ENCODE measurements at regions not wholly inside any gene's neighbourhood (a gene's known extent, or its start where the extent isn't known, plus 50 kb on each side); places are given as distances from the start of the nearest gene placed in this dataset.

GRCh38 chr5:33268374-33268773 is 172.4 kb upstream of the TARS1 start:
- dilution Hi-C loops (cut with MboI; ENCODE audit: extremely low pct_ligation_motif_present, low sequenced_read_pairs), result no loop called here
- no peak overlapping the region for H3K4me2 ChIP-seq (ENCODE audit: control insufficient read depth, extremely low read depth, insufficient read depth, low read depth, low read length)
- no peak overlapping the region for H3K4me3 ChIP-seq (ENCODE audit: control insufficient read depth in 2 of 3, extremely low read depth in 1 of 3, insufficient read depth in 2 of 3, low read depth in 1 of 3, low read length in 3 of 3)
- H2AFZ ChIP-seq (ENCODE audit: control insufficient read depth, low read length), result no peak overlapping the region
- no peaks in the 10 kb centered on the region for H3K27me3 ChIP-seq (ENCODE audit: control insufficient read depth, extremely low read depth, insufficient read depth, low read length)
- H3K9ac ChIP-seq (ENCODE audit: control insufficient read depth, extremely low read depth, insufficient read depth, low read length), result no peak overlapping the region
- no peaks in the 10 kb centered on the region for H3K36me3 ChIP-seq (ENCODE audit: control insufficient read depth in 2 of 2, extremely low read depth in 1 of 2, insufficient read depth in 2 of 2, low read length in 2 of 2)
- FAIRE-seq (peak; percentile 52), DNase-seq (ENCODE audit: low read depth, low spot score) (no peak)
- H3K9me3 ChIP-seq (ENCODE audit: control insufficient read depth, low read depth, low read length), result no peaks in the 10 kb centered on the region
- H4K20me1 ChIP-seq (ENCODE audit: control insufficient read depth, extremely low read depth, insufficient read depth, low read length), result no peaks in the 10 kb centered on the region
- TF ChIP-seq CTCF (optimal IDR thresholded peaks at IDR 0.05 in 1 of 3, IDR thresholded peaks at IDR 0.05 in 1 of 3, conservative IDR thresholded peaks at IDR 0.05 in 1 of 3; ENCODE audit: extremely low read depth in 1 of 3, insufficient read depth in 2 of 3, low read length in 3 of 3), result no peak
- TF ChIP-seq EZH2 (IDR thresholded peaks at IDR 0.05; ENCODE audit: low read length), result no peak
- no peaks in the 10 kb centered on the region for H3K9me1 ChIP-seq (ENCODE audit: control insufficient read depth, extremely low read depth, insufficient read depth, low read length)
- H3K4me1 ChIP-seq (ENCODE audit: control insufficient read depth, extremely low read depth, insufficient read depth, low read length), result peaks cover 24% of the 10 kb centered on the region
- no peak overlapping the region for H3K27ac ChIP-seq (ENCODE audit: control insufficient read depth, insufficient read depth, low read length)
- no peaks in the 10 kb centered on the region for H3K79me2 ChIP-seq (ENCODE audit: control insufficient read depth, insufficient read depth, low read length)

- Histone ChIP-seq H3K4me2 (ENCODE audit: control insufficient read depth, extremely low read depth, insufficient read depth, low read depth, low read length) (peak overlapping the region; percentile 86), H3K9me1 (ENCODE audit: control insufficient read depth, extremely low read depth, insufficient read depth, low read length) (no peaks in the 10 kb centered on the region), H2AFZ (ENCODE audit: control insufficient read depth, low read length) (peak overlapping the region; percentile 91), H3K9ac (ENCODE audit: control insufficient read depth, extremely low read depth, insufficient read depth, low read length) (no peak overlapping the region), H3K27me3 (ENCODE audit: control insufficient read depth, extremely low read depth, insufficient read depth, low read length) (no peaks in the 10 kb centered on the region), H3K9me3 (ENCODE audit: control insufficient read depth, low read depth, low read length) (no peaks in the 10 kb centered on the region), H3K4me1 (ENCODE audit: control insufficient read depth, extremely low read depth, insufficient read depth, low read length) (peaks cover 24% of the 10 kb centered on the region), H3K36me3 (ENCODE audit: control insufficient read depth in 2 of 2, extremely low read depth in 1 of 2, insufficient read depth in 2 of 2, low read length in 2 of 2) (no peaks in the 10 kb centered on the region), H3K4me3 (ENCODE audit: control insufficient read depth in 2 of 3, extremely low read depth in 1 of 3, insufficient read depth in 2 of 3, low read depth in 1 of 3, low read length in 3 of 3) (peak overlapping the region in 2 of 3 experiments; percentile 27 to 35), H3K27ac (ENCODE audit: control insufficient read depth, insufficient read depth, low read length) (peak overlapping the region; percentile 47), H4K20me1 (ENCODE audit: control insufficient read depth, extremely low read depth, insufficient read depth, low read length) (no peaks in the 10 kb centered on the region), H3K79me2 (ENCODE audit: control insufficient read depth, insufficient read depth, low read length) (no peaks in the 10 kb centered on the region)
- dilution Hi-C loops (cut with MboI; ENCODE audit: extremely low pct_ligation_motif_present, low sequenced_read_pairs), result no loop called here
- no peak for TF ChIP-seq EZH2 (IDR thresholded peaks at IDR 0.05; ENCODE audit: low read length)
- TF ChIP-seq CTCF (optimal IDR thresholded peaks at IDR 0.05 in 1 of 3, IDR thresholded peaks at IDR 0.05 in 1 of 3, conservative IDR thresholded peaks at IDR 0.05 in 1 of 3; ENCODE audit: extremely low read depth in 1 of 3, insufficient read depth in 2 of 3, low read length in 3 of 3), result no peak
- FAIRE-seq (peak; percentile 75), DNase-seq (ENCODE audit: low read depth, low spot score) (peak; percentile 17)
Observed at GRCh38 chr5:33270671-33271070, 170.1 kb upstream of the TARS1 start.
